Neural progenitor cell (in vitro differentiated cells): ENCODE measurements at regions not wholly inside any gene's neighbourhood (a gene's known extent, or its start where the extent isn't known, plus 50 kb on each side); places are given as distances from the start of the nearest gene placed in this dataset.
A peak's percentile ranks its signal among the peaks of the same experiment; 100 is the strongest.

Source experiments
- DNase-seq: peaks from one replicate; pipeline ENCODE4 v3.0.0-alpha.2; 2016; ENCODE audit warnings: low spot score
- H2AFZ ChIP-seq: fragments of 200-600 bp; sonication (generic); replicated peaks from 2 replicates; pipeline ENCODE4 v1.6.1; 2016; ENCODE audit warnings: antibody characterized with exemption
- H3F3A ChIP-seq: fragments of 200-600 bp; sonication (generic); 2 replicates; pipeline ENCODE4 v1.6.1; 2016; ENCODE audit warnings: antibody characterized with exemption, low read depth
- H3K27ac ChIP-seq: fragments of 200-600 bp; sonication (generic); 2 replicates; pipeline ENCODE4 v1.5.1; 2016; ENCODE audit warnings: mild to moderate bottlenecking
- H3K27me3 ChIP-seq: fragments of 200-600 bp; sonication (generic); 2 replicates; pipeline ENCODE4 v1.6.1; 2016; ENCODE audit warnings: mild to moderate bottlenecking, moderate library complexity
- H3K36me3 ChIP-seq: fragments of 200-600 bp; sonication (generic); 2 replicates; pipeline ENCODE4 v1.5.1; 2016
- H3K4me1 ChIP-seq: fragments of 200-600 bp; sonication (generic); 2 replicates; pipeline ENCODE4 v1.6.1; 2016; ENCODE audit warnings: mixed run types
- H3K4me2 ChIP-seq: fragments of 200-600 bp; sonication (generic); 2 replicates; pipeline ENCODE4 v1.6.1; 2016
- H3K4me3 ChIP-seq: fragments of 200-600 bp; sonication (generic); 2 replicates; pipeline ENCODE4 v1.5.1; 2016
- H3K79me2 ChIP-seq: fragments of 200-600 bp; sonication (generic); 2 replicates; pipeline ENCODE4 v1.6.1; 2016; ENCODE audit warnings: low read depth
- H3K9ac ChIP-seq: fragments of 200-600 bp; sonication (generic); 2 replicates; pipeline ENCODE4 v1.6.1; 2016
- H3K9me3 ChIP-seq: fragments of 200-600 bp; sonication (generic); 2 replicates; pipeline ENCODE4 v1.5.1; 2016; ENCODE audit warnings: low read depth
- H4K20me1 ChIP-seq: fragments of 200-600 bp; sonication (generic); 2 replicates; pipeline ENCODE4 v1.6.1; 2016; ENCODE audit warnings: low read depth
- H3K27ac Mint-ChIP-seq: 3 replicates; pipeline ENCODE4 v1.8.0; 2021; ENCODE audit warnings: mixed read lengths
- H3K27me3 Mint-ChIP-seq: 2 replicates; pipeline ENCODE4 v1.8.0; 2022; ENCODE audit warnings: low read depth, mild to moderate bottlenecking, inconsistent platforms, moderate library complexity, mixed read lengths; ENCODE audit not compliant: insufficient read depth
- H3K36me3 Mint-ChIP-seq: 3 replicates; pipeline ENCODE4 v1.8.0; 2021; ENCODE audit warnings: mixed read lengths
- H3K4me1 Mint-ChIP-seq: 3 replicates; pipeline ENCODE4 v1.8.0; 2021; ENCODE audit warnings: mixed read lengths
- H3K4me3 Mint-ChIP-seq: 3 replicates; pipeline ENCODE4 v1.8.0; 2021; ENCODE audit warnings: mild to moderate bottlenecking, moderate library complexity, mixed read lengths
- H3K9me3 Mint-ChIP-seq: 3 replicates; pipeline ENCODE4 v1.8.0; 2020; ENCODE audit warnings: mixed read lengths
- CTCF ChIP-seq: fragments of 200-600 bp; sonication (generic); IDR thresholded peaks from 2 replicates; pipeline ENCODE4 v1.5.1; 2017; ENCODE audit warnings: antibody characterized with exemption, mild to moderate bottlenecking
- EZH2 ChIP-seq: fragments of 200-600 bp; sonication (generic); IDR thresholded peaks from 2 replicates; pipeline ENCODE4 v1.6.1; 2017; ENCODE audit warnings: antibody characterized with exemption, mild to moderate bottlenecking, moderate library complexity
- EZH2phosphoT487 ChIP-seq: fragments of 200-600 bp; sonication (generic); IDR thresholded peaks from 2 replicates; pipeline ENCODE4 v1.6.1; 2017; ENCODE audit warnings: antibody characterized with exemption

- Histone ChIP-seq H3K27ac (no peak overlapping the region), H3K27me3 (no peaks in the 10 kb centered on the region), H3K79me2 (no peaks in the 10 kb centered on the region), H3K4me3 (no peak overlapping the region), H3K9me3 (no peaks in the 10 kb centered on the region), H3K36me3 (no peaks in the 10 kb centered on the region), H4K20me1 (peaks cover 8% of the 10 kb centered on the region), H3F3A (no peaks in the 10 kb centered on the region), H2AFZ (no peak overlapping the region), H3K4me2 (no peak overlapping the region), H3K4me1 (peaks cover 16% of the 10 kb centered on the region), H3K9ac (no peak overlapping the region)
- no peak for DNase-seq
- Mint-ChIP-seq H3K27ac (no peak overlapping the region), H3K4me3 (no peak overlapping the region), H3K27me3 (no peaks in the 10 kb centered on the region), H3K4me1 (peaks cover 12% of the 10 kb centered on the region), H3K36me3 (no peaks in the 10 kb centered on the region), H3K9me3 (no peaks in the 10 kb centered on the region)
- TF ChIP-seq CTCF (no peak), EZH2 (no peak), EZH2phosphoT487 (no peak)
Observed at GRCh38 chr22:48532986-48533385, 1294.7 kb downstream of the BRD1 start.

- Mint-ChIP-seq H3K4me1 (peaks cover 12% of the 10 kb centered on the region), H3K27ac (peak overlapping the region; percentile 53), H3K4me3 (no peak overlapping the region), H3K9me3 (no peaks in the 10 kb centered on the region), H3K36me3 (no peaks in the 10 kb centered on the region), H3K27me3 (no peaks in the 10 kb centered on the region)
- Histone ChIP-seq H4K20me1 (peaks cover 8% of the 10 kb centered on the region), H3K36me3 (no peaks in the 10 kb centered on the region), H3F3A (no peaks in the 10 kb centered on the region), H3K9ac (no peak overlapping the region), H3K9me3 (no peaks in the 10 kb centered on the region), H3K27ac (no peak overlapping the region), H3K79me2 (no peaks in the 10 kb centered on the region), H3K4me3 (no peak overlapping the region), H3K27me3 (no peaks in the 10 kb centered on the region), H3K4me2 (peak overlapping the region; percentile 56), H2AFZ (no peak overlapping the region), H3K4me1 (peaks cover 16% of the 10 kb centered on the region)
- DNase-seq = peak; percentile 58
- TF ChIP-seq EZH2 (no peak), EZH2phosphoT487 (no peak), CTCF (no peak)
Observed at GRCh38 chr22:48531761-48532435, 1295.8 kb downstream of the BRD1 start.

GRCh38 chr22:48531108-48531507, 1296.6 kb downstream of the BRD1 start:
- TF ChIP-seq CTCF (no peak), EZH2 (no peak), EZH2phosphoT487 (no peak)
- Mint-ChIP-seq H3K9me3 (no peaks in the 10 kb centered on the region), H3K27ac (no peak overlapping the region), H3K36me3 (no peaks in the 10 kb centered on the region), H3K4me3 (no peak overlapping the region), H3K4me1 (peaks cover 12% of the 10 kb centered on the region), H3K27me3 (no peaks in the 10 kb centered on the region)
- no peak overlapping the region for H3K4me2 ChIP-seq
- H3K9me3 ChIP-seq = no peaks in the 10 kb centered on the region
- H4K20me1 ChIP-seq = peaks cover 8% of the 10 kb centered on the region
- H3K36me3 ChIP-seq = no peaks in the 10 kb centered on the region
- H3F3A ChIP-seq = no peaks in the 10 kb centered on the region
- no peaks in the 10 kb centered on the region for H3K79me2 ChIP-seq
- no peak overlapping the region for H3K27ac ChIP-seq
- no peak overlapping the region for H3K9ac ChIP-seq
- no peak for DNase-seq
- no peak overlapping the region for H3K4me3 ChIP-seq
- no peaks in the 10 kb centered on the region for H3K27me3 ChIP-seq
- no peak overlapping the region for H2AFZ ChIP-seq
- peaks cover 16% of the 10 kb centered on the region for H3K4me1 ChIP-seq
